ENCODE measurements at regions not wholly inside any gene's neighbourhood (a gene's known extent, or its start where the extent isn't known, plus 50 kb on each side); places are given as distances from the start of the nearest gene placed in this dataset.

DNA sequence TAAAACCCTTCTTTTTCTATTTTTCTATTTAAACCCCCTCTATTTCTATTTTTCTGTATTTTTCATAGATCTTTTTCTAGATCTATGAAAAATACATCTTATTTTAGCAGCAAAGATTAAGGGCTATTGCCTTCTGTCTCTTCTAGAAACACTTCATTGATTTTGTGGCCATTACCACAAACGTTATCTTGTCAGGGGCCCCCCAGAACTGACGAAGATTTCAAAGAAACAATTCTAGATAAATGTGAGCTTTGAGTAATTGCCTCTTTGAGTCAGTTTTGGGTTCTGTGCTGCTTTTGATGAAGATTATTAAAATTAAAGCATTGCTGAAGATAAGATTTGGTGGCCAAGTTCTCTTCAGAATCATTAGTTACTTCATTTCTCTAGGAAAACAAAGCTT is 279.6 kb upstream of the PEX5L start (continued):
- TF ChIP-seq JUNB (IDR thresholded peaks at IDR 0.05) (peak; percentile 40; the same call in 1 of the 2 replicates), NFIC (IDR thresholded peaks at IDR 0.05; ENCODE audit: low read depth, low read length) (0 out of 2 replicates have a peak, but pooled peaks have one; percentile 27), LARP7 (IDR thresholded peaks at IDR 0.05) (no peak)

DNA sequence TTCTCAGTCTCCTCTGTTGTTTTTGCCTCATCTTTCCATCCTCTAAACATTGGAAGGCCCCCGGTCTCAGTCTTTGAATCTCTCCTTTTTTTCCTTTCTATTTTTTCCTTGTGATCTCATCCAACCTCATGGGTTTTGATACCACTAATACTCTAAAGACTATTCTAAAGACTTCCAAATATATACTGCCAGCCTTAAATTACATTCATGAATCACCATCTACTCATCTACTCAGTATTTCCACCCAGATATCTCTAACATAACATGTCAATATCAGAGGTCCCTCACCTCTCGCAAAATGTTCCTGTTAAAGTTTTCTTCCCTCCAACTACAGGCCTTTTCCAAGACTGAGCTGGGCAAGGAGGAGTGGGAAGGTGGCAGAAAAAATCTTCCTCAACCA is 282.5 kb upstream of the TTC14 start:
- Histone ChIP-seq H3K79me2 (ENCODE audit: control insufficient read depth, insufficient read depth, low read length) (no peaks in the 10 kb centered on the region), H3K4me2 (ENCODE audit: control insufficient read depth, insufficient read depth) (no peak overlapping the region), H4K20me1 (ENCODE audit: control insufficient read depth, insufficient read depth) (no peaks in the 10 kb centered on the region), H2AFZ (ENCODE audit: control insufficient read depth, low read depth, low read length) (no peak overlapping the region), H3K4me3 (no peak overlapping the region), H3K4me1 (ENCODE audit: control insufficient read depth, insufficient read depth, low read length) (no peaks in the 10 kb centered on the region), H3K9ac (ENCODE audit: control insufficient read depth, insufficient read depth, low read length) (no peak overlapping the region), H3K36me3 (ENCODE audit: control insufficient read depth in 2 of 2, insufficient read depth in 2 of 2, low read length in 1 of 2) (no peaks in the 10 kb centered on the region), H3K27me3 (replicated peaks in 1 of 2; ENCODE audit: control insufficient read depth in 2 of 2, insufficient read depth in 2 of 2, low read length in 1 of 2) (no peaks in the 10 kb centered on the region), H3K27ac (ENCODE audit: control insufficient read depth, insufficient read depth) (no peak overlapping the region), H3K9me3 (replicated peaks; ENCODE audit: control insufficient read depth, insufficient read depth, low read length) (no peaks in the 10 kb centered on the region)
- BruUV-seq (replicated peaks): no TSS peak
- DNase-seq (ENCODE audit: low read depth, low spot score): no peak
- no peak for ATAC-seq
- TF ChIP-seq HCFC1 (IDR thresholded peaks at IDR 0.05; ENCODE audit: low read length): no peak
- no peak for TF ChIP-seq RCOR1 (conservative IDR thresholded peaks at IDR 0.05; ENCODE audit: low read depth, low read length)
- no peak for TF ChIP-seq RAD51 (IDR thresholded peaks at IDR 0.05)
- no peak for TF ChIP-seq FOXM1 (IDR thresholded peaks at IDR 0.05; ENCODE audit: low read depth, low read length)
- TF ChIP-seq RBBP5 (conservative IDR thresholded peaks at IDR 0.05): no peak
- no peak for TF ChIP-seq SREBF2 (IDR thresholded peaks at IDR 0.05; ENCODE audit: low read length)
- TF ChIP-seq CBFB (IDR thresholded peaks at IDR 0.05; ENCODE audit: low read depth): no peak
- TF ChIP-seq, protein P1, sequence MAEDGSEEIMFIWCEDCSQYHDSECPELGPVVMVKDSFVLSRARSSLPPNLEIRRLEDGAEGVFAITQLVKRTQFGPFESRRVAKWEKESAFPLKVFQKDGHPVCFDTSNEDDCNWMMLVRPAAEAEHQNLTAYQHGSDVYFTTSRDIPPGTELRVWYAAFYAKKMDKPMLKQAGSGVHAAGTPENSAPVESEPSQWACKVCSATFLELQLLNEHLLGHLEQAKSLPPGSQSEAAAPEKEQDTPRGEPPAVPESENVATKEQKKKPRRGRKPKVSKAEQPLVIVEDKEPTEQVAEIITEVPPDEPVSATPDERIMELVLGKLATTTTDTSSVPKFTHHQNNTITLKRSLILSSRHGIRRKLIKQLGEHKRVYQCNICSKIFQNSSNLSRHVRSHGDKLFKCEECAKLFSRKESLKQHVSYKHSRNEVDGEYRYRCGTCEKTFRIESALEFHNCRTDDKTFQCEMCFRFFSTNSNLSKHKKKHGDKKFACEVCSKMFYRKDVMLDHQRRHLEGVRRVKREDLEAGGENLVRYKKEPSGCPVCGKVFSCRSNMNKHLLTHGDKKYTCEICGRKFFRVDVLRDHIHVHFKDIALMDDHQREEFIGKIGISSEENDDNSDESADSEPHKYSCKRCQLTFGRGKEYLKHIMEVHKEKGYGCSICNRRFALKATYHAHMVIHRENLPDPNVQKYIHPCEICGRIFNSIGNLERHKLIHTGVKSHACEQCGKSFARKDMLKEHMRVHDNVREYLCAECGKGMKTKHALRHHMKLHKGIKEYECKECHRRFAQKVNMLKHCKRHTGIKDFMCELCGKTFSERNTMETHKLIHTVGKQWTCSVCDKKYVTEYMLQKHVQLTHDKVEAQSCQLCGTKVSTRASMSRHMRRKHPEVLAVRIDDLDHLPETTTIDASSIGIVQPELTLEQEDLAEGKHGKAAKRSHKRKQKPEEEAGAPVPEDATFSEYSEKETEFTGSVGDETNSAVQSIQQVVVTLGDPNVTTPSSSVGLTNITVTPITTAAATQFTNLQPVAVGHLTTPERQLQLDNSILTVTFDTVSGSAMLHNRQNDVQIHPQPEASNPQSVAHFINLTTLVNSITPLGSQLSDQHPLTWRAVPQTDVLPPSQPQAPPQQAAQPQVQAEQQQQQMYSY (CRISPR knock-in tag; IDR thresholded peaks at IDR 0.05): no peak
- 21% methylated on average over 2 of the region's 2 CpGs for WGBS (ENCODE audit: insufficient coverage, insufficient replicate concordance, low lambda C conversion rate, missing lambda C conversion rate)
- in situ Hi-C loops (cut with MboI): no loop called here
- RAD21 ChIA-PET (ENCODE audit: unreplicated experiment): no interaction called here
- FAIRE-seq: no peak
- CTCF ChIA-PET: no interaction called here
- POLR2A ChIA-PET: no interaction called here
- SMC1A ChIA-PET (ENCODE audit: uncharacterized antibody, unreplicated experiment): interaction anchor here (1.0 to 1.8 kb wide), 2 partner anchors 9 to 13 kb away, joined by 3 to 4 read pairs; no protein-coding TSS in a partner anchor
- intact Hi-C loops (cut with micrococcal nuclease; ENCODE audit: unreplicated experiment): no loop called here

Measured in GM12878 (cell line).